ENCODE measurements at regions not wholly inside any gene's neighbourhood (a gene's known extent, or its start where the extent isn't known, plus 50 kb on each side); places are given as distances from the start of the nearest gene placed in this dataset.
"Not testable (repeated sequence)": the region's sequence is repeated elsewhere in the genome, so short reads cannot be mapped to it uniquely, and the experiment has no call there.

- no peak for DNase-seq
These were observed 95.1 kb upstream of the MRPS22 start for GRCh38 chr3:139248593-139249255.

DNA sequence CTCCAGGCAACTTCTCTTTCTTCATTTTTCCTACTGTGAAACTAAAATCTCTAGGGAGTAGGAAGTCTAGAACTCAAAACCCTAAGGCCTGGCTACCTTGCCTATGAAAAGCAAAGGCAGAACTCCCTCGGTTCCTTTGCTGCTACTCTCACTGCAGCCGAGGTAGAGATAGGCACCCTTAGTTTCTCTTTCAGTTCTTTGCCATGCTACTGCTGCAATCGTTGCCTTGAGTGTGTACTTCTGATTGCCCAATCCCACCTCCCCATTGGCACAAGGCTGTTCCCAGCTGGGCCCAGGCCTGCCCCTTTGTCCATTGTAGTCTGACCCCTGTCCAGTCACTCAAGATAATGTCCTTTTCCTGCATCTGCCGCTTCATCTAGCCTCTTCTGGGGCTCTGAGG is 92.3 kb upstream of the MRPS22 start:
- no peak for DNase-seq

DNA sequence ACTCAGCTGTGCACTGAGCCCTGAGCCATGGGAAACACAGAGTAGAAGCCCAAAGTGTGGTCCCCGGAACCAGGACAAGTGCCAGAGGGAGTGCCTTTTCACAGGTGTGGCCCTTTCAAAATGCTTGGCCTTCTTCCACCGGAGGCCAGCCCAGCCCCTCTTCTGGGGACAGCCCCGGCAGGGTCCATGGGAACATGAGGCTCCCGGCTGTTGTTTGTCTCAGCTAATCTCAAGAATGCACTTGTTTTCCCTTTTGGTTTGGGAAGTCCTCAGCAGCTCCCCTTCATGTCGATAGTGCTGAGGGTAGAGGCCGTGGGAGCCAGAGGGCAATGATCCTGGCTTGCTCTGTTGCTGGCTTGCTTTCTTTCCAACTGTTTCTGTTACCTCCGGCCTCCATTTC is 91.1 kb upstream of the MRPS22 start:
- no peak for DNase-seq

DNA sequence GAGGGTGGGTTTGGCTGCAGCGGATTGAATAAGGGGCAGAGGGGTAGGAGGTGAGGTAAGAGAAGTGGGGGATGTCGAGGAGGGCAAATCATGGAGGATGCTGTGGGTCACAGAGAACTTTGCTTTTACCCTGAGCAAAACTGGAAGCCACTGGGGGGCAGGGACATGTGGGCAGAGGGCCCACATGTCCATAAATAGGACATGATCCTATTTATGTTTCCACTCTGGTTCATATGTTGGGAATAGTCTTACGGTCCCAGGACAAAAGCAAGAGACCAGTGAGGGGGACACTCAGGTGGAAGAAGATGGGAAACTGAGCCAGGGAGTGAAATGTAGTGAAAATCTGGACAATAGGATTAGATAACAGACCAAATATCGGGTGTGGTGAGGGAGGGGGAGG is 85.5 kb upstream of the MRPS22 start:
- no peak for DNase-seq

GRCh38 chr3:139259398-139259797 is 84.4 kb upstream of the MRPS22 start:
- DNase-seq, result no peak

- DNase-seq, result no peak
These were observed 83.8 kb upstream of the MRPS22 start for GRCh38 chr3:139260041-139260486.

DNA sequence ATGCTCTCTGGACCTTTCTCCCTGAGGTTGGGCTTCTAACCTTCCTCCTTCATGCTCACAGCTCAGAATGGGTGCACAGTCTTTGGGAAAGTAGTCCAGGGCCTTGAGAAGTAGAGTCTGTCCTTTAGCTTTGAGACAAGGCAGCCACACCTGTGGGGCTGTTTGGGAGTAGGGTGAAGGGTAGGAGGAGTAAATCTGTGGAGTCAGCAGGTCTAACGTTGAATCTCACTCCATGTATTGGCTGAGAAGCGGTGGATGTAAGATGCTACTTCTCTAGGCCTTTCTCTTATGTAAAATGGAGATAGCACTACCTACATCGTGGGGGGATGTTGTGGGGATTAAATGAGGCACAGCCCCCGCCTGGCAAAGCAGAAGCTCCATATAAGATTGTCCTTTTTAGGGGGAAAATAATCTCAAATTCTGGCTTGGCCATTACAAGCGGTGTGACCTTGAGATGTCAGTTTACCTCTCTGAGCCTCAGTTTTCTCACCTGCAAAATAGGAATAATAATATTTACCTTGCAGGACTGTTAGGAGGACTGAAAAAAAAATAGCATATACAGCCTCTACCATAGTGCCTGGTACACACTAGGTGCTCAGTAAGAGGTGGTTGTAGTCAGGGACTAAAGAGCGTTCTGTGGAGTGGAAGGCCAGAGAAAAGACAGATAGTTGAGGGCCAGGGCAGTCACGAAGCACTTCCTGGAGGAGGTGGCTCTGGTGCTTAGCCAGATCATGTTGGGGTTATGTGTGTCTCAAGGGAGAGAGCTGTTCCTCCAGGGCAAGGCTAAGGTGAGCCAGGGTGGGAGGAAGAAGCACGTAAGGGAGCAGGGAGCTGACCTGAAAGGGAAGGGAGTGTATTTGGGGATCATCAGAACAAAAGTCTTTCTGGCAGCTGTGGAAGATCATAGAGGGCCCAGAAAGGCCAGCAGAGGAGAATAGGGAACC is 82.8 kb upstream of the MRPS22 start:
- DNase-seq, result no peak

DNA sequence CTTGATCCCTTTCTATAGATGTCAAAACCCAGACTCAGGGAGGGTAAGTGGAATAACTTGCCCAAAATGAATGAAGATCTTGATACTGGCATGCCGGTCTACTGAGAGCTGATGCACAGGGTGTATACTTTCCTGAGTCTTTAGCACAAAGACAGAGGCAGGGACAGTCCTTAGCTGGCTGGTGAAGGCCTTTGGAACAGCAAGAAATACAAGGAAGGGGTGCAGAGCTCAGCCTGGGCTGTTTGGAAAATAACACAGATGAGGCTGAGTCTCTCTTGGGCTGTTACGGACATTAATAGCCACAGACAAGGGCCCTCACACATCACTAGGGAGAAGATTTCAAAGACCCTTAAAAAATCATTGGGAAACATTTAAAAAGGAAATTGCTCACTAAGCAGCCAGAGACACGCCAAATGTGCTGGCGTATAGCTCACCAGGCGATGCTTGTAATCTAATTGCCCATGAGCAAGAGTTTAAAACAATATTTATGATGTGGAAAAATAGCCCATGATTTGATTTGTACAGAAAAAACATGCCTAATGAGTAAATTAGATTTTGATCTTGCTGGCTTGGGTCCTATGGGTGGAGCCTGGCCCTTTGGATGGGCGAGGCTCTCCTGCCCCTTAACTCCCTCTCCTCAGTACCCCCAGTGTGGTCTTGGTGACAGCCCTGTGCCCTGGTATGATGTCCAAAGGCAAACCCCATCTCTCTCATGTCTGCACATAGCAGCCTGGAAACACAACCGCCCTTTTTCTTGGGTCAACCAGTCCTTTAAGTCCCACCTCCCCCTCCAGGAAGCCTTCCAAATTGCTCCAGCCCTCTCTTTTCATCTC is 81.8 kb upstream of the MRPS22 start:
- no peak for DNase-seq

DNA sequence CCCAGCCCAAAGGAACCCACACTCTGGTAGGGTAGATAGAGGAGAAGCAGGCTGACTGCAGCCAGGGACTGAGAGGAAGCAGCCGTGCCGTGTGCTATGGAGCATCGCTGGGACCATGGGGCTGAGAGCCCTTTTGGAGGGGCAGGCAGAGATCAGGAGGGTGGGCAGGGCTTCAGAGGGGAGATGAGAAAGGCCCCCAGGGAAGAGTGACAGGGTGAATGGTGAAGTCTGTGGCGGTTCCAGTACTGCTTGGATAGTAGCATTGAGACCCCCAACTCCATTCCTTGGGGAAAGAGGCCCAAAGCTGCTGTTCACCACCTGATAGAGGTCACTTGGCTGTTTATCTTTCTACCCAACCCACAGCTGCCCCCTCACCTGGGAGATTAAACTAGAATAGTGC is 80.0 kb upstream of the MRPS22 start:
- no peak for DNase-seq

DNA sequence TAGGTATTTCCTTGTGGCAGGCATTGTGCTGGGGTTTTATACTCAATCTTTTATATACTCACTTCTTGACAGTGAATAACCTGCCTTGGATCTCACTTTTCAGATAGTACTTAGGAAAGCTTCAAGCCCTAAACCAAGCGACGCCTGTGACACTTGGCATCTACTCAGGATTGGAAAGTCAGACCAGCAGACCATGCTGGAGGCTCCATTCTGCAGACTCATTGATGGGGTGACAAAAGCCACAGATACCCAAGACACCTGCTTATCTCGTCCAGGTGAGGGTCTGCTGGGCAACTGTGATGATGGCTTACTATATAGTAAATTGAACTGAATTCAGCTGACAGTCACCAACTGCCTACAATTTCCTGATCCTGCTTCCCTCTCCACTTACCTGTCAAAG is 79.4 kb upstream of the MRPS22 start:
- DNase-seq, result no peak

DNA sequence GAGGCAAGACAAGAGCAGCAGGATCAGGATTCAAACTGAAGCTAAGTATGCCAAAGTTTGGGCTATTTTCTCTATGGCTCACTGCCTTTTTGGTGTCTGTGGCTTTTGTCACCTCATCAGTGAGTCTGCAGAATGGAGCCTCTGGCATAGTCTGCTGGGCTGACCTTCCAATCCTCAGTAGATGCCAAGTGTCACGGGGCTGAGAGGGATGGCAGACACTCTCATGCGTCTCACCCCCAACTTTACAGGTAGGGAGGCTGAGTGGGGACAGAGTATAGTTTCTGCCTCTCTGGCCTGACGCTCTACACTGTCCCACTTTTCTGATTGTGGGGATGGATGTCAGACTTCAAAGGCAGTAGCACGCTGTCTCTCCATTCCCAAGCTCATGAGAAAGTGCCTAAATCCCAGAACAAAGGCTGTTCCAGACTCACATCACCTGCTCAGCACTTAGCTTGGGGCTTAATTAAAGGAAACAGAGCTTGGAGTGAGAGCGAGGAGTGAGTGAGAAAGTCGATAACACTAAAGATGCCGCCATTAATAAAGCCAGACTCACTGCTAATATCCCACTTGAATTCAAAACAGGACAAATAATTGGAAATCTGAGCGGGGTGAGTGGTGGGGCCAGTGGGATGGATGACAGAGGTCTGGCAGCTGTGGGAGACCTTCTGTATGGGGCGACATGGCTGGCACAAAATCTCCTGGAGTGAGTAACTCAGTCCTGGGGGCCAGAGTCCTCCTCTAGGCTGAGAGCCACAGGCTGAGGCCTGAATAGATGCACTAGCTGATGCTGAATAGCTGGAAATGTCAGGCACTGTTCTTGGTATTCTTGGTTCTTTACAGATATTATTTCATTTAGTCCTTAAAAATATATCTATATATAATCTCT is 78.4 kb upstream of the MRPS22 start:
- DNase-seq, result no peak

- DNase-seq, result no peak
These were observed 76.2 kb upstream of the MRPS22 start for GRCh38 chr3:139267300-139268246.

DNA sequence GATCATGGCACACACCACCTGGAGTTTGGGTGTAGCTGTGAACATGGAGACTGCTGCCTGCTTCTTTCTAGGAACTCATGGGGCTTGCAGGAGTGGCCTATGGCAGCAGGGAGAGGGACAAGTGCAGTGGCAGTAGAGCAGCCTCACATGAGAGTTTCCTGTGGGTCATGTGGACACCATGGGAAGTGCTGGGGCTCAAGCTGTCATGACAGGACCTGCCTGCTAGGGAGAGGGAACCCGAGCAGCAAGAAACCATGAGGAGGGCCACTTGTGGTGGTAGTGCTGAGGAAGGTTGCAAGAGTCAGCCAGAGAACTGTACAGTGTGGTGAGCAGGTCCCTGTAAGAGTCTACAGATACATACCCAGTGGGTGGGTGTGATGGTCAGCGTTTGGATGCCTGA is 73.8 kb upstream of the MRPS22 start:
- no peak for DNase-seq

- DNase-seq, result not testable (repeated sequence)
These were observed 73.2 kb upstream of the MRPS22 start for GRCh38 chr3:139270652-139271051.

GRCh38 chr3:139280027-139280671 is 63.7 kb upstream of the MRPS22 start:
- DNase-seq, result no peak

DNA sequence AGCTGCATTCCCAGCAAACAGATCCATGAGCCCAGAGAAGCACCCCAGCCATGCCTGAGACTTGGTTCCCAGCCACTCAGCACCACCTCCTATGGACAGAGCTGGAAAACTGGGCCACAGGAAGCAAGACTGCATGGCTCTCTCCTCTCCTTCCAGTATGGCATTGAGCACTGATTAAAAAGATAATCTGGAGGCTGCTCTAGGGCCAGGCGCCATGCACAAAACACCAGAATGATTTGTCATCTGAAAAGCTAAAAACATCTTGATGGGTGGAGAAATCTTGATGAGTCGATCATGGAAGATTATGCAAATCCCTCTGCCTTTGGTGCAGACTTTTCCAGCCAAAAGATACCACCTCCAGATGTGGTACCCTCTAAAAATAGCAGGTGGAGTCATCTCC is 62.7 kb upstream of the MRPS22 start:
- DNase-seq, result no peak

DNA sequence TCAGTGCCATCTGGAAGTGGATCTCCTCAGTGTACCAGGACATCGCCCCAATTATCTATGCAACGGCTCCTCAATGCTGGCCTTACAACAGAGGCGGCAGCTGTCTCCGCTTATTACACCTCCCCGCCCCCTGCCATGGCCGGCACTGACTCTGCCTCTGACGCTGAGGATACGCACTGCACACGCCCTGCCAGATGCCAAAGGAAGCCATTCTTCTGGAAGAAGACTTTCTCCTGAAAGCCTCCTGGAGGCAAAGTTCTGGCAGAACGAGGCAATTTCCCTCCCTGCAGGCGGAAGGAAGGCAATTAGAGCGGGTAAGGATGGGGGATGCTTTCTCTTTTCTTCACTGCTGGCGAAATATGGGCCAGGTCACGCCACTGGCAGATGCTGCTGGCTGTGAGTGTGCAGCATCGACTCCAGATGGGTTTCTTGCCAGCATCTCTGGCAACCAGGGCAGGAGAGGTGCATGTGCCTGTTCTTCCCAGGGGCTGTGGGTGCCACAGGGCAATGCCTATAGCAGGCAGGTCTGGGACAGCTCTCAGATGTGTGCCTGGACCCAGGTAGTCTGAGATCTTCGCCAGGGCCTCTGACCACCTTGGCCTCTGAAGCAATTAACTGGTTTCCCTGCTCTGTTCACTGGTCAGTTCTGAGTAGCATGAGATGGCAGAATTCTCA is 62.2 kb upstream of the MRPS22 start:
- DNase-seq, result no peak

GRCh38 chr3:139283301-139283700 is 60.5 kb upstream of the MRPS22 start:
- DNase-seq, result no peak

- no peak for DNase-seq
These were observed 59.6 kb upstream of the MRPS22 start for GRCh38 chr3:139284221-139284620.

- DNase-seq, result no peak
These were observed 58.1 kb upstream of the MRPS22 start for GRCh38 chr3:139285691-139286090.
